SIG-M5 treated with dmso at 0.1 percent for 504 hours (cell line): ENCODE measurements at regions not wholly inside any gene's neighbourhood (a gene's known extent, or its start where the extent isn't known, plus 50 kb on each side); places are given as distances from the start of the nearest gene placed in this dataset.
"Not testable (repeated sequence)": the region's sequence is repeated elsewhere in the genome, so short reads cannot be mapped to it uniquely, and the experiment has no call there.

Source experiments
- DNase-seq: peaks from one replicate; lab custom pipeline; 2025; ENCODE audit not compliant: unreplicated experiment; lab: John Stamatoyannopoulos, UW

DNA sequence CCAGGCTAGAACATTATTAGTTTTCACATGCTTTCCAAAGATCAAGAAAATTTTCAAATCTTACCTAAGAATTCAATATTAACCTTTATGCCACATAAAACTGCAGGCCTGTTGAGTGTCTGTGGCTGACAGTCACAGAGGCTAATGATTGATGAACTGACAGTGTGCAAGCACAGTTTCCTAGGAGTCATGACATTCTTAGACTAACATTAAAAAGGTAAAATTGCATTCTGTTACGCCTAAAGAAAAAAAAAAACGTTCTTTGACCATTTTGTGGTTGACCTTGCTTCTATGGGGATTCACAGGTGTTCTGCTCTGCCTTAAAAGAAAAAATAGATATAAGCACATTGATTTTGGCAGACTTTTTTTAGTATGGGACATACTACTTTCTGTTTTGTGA, 1776.2 kb downstream of the PCDH9 start:
- no peak for DNase-seq

DNA sequence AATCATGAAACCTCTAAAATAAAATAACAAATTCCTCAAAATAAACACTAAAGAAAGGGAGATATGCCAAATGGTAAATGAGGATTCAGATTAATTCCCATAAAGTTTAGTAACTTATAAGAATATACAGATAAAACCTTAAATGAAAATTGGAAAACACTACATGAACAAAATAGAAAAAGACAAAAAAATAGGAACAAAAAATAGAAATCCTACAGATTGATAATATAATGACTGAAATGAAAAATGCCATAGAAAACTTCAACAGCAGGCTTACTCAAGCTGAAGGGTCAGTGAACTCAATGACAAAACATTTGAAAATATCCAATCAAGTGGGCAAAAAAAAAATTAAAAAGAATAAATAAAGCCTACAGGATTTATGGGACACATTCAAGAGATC, 1784.8 kb downstream of the PCDH9 start:
- no peak for DNase-seq

DNA sequence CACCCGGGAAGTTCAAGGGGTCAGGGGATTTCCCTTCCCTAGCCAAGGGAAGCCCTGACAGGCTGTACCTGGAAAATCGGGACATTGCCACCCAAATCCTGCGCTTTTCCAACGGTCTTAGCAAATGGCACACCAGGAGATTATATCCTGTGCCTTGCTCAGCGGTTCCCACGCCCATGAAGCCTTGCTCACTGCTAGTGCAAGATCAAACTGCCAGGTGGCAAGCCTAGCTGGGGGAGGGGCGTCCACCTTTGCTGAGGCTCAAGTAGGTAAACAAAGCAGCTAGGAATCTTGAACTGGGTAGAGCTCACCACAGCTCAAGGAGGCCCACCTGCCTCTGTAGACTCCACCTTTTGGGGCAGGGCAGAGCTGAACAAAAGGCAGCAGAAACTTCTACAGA, 1794.5 kb downstream of the PCDH9 start:
- no peak for DNase-seq

DNA sequence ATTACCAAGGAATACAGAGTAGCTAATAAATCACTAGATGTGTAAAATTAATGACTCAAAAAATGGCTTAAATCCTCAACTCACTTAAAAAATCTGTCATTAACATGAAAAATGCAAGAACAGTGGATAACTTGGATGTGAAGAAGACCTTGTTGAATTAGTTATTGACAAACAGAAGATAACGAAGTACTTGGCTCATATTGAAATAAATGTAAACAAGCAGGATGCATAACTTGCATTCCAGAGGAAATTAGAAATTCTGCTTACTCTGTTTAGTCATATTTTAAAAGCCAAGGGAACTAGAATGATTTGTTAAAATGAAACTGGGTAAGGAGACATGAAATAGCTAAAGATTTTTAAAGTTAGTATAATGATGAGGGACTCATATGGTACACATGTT, 1812.2 kb downstream of the PCDH9 start:
- no peak for DNase-seq

DNA sequence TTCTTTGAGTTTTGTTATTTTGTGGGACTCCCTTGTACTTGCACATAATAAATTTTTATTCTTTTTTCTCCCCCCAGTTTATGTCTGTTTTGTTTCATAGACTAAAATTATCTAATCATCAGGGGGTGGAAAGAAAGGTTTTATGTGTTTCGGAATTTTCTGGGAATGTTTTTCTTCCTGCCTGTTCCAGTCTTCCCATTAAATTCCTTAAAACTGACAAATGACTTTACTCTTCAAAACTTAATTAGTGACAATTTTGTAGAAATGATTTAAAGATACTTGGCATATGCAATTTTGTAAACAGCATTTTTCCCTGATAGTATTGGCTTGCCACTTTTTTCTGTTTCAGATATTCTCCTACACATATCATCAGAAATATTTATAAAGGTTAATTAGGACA, 1813.4 kb downstream of the PCDH9 start:
- DNase-seq: no peak

DNA sequence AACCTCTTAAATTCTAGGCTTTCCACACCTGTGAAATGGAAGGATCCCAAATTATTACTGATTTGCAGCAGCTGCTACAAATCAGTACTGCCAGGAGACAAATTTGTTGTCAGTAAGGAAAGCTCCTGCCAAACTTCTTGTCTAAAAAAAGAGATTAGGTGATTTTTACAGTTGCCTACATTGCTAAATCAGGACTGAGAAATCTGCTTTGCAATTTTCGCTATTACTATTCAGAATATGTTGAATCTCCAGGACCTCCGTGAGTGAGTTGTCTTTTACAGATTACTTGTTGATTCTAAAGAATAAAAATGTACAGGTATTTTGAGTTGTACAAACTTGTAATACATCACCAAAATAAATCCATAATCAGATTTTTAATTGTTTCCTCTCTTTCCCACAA, 1815.9 kb downstream of the PCDH9 start:
- DNase-seq: no peak

DNA sequence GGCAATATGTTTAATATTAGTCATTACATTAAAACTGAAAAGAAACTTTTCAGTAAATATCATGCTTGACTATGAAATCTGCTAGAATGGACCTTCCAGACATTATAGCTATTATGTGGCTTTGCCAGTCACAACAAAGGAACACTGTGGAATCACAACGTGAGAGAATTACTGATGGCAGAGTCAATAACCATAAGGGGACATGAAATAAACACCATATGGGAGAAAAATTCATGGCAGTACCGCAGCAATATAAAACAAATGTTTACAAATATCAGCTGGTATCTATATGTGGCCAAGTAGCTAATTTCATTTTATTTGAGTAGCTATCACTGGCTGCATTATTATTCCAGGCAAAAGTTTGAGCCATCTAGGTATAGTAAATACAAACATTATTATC, 1818.6 kb downstream of the PCDH9 start:
- DNase-seq: no peak

DNA sequence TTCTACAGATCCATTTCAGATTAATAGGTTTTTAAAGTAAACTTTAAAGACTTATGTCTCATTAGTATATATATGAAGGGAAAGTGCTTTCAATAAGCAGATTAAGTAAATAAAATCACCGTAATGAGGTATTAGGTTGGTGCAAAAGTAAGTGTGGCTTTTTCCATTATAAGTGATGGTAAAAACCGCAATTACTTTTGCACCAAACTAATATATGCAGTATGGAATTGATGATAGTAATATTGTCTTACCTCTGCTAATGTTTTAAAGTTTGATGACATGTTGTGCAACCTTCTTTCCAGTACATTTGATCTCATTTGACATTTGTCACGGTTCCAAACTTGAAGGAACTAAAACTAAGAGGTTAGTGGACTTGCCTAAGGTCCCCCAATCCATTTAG, 1819.3 kb downstream of the PCDH9 start:
- DNase-seq: no peak

DNA sequence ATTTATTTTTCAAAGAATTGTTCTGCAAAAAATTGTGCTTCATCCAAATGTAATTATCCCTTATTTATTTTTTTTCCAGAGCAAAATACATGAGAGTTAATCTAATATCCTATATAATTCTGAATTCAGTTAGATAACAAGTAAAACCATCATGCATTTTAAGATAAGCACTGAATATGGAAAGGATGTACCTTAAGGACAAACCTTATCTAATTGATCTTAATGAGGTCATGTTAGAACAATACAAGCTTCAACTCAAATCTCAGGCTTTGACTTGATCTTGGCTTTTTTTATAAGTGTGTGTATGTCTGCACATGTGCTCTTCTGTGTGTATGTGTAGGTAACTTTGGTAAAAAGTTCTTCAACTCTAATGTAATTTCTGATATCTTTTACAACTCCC, 1828.8 kb downstream of the PCDH9 start:
- DNase-seq: no peak

DNA sequence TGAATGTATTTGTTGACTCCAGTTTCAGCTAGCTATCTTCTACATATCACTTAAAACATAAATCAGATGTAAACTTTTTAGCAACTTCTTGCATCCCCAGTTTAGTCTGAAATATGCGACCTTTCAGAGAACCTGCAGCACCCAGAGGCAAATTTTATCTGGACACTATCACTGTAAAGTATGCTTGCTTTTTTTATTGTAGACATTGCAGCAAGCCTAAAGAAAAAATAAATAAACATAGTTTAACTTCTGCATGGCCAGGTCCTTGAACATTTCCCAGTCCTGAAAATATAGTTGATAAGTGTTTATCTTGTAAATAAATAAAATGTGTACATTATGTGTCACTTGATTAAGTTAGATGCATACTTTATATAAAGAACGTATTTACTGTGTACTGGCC, 1829.4 kb downstream of the PCDH9 start:
- no peak for DNase-seq

DNA sequence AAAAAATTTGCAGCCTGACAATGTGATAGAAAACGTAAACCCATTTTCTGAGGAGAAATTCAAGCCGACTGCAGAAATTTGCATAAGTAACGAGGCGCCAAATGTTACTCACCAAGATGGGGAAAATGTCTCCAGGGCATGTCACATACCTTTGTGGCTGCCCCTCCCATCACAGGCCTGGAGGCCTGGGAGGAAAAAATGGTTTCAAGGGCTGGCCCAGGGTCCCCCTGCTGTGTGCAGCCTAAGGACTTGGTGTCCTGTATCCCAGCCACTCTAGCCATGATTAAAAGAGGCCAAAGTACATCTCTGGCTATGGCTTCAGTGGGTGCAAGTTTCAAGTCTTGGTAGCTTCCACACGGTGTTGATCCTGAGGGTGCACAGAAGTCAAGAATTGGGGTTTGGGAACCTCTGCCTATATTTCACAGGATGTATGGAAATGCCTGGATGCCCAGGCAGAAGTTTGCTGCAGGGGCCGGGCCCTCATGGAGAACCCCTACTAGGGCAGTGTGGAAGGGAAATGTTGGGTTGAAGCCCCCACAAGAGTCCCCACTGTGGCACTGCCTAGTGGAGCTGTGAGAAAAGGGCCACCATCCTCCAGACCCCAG, 1842.3 kb downstream of the PCDH9 start:
- DNase-seq: no peak

DNA sequence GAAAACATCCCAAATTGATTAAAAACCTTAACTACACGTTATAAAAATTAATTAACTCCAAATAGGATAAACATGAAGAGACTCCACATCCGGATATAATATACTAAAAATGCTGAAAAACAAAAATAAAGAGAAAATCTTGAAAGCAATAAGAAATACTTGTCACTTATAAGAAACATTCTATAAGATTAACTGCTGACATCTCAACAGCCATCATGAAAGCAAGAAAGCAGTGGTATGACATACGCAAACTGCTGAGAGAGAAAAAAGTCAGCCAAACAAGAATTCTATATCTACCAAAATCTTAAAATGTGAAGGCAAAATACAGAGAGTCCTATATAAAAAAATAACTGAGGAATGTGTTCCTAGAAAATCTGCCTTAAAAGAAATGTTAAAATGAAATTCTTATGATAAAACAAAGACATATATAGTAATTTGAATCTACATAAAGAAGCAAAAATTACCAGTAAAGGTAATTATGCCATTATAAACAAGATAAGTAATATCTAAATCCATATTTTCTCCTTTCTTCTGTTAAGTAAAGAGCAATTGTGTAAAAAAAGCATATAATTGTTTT, 1851.1 kb downstream of the PCDH9 start:
- no peak for DNase-seq

DNA sequence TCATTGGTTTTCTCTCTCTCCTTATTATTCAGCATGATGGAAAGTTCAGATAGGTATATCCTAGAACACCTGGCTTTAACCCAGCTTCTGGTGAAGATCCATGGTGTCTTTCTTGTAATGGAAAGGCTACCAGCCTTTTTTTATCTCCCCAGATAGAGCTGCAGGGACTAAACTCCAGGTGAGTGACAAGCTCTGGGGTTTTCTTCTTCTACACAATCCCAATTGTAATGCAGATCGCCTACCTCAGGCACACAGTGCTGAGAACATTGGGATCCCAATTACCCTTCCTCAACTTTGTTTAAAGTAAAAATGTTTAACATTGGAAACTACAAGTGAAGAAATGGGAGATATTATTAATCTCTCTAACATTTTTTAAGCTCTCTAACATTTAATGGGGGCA, 1851.7 kb downstream of the PCDH9 start:
- DNase-seq: no peak

DNA sequence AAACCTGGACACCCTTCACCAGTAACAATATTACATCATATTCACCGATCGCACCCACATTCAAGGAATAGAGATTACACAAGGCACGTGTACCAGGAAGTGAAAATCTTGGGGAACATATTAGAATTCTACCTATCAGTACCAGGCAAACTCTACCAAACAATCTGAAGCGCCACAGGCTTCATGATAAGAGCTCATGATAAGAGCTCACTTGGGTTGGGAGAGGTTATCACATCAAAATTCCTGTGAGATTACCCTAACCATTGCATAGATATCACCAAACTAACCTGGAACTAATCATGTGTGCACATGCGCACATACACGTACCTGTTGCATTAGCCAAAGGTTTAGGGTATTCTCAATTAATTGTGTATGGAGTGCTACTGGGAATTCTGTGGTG, 1861.3 kb downstream of the PCDH9 start:
- DNase-seq: no peak

DNA sequence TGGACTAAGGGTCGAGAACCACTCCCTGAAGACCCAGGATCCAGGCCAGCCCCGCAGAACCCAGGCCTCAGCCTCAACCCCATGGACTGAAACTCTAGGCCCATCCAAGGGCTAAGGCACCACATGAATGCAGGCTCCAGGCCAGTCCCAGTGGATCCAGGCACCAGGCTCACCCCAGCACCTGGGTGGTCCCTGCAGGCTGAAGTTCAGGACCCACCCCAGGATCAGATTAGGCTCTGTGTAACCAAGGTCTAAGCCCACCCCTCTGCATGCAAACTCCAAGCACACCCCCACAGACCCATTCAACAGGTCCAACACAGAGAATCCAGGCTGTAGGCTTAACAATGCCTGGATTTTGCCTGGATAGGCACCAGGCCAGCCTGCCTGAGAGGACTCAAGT, 1876.2 kb downstream of the PCDH9 start:
- no peak for DNase-seq

DNA sequence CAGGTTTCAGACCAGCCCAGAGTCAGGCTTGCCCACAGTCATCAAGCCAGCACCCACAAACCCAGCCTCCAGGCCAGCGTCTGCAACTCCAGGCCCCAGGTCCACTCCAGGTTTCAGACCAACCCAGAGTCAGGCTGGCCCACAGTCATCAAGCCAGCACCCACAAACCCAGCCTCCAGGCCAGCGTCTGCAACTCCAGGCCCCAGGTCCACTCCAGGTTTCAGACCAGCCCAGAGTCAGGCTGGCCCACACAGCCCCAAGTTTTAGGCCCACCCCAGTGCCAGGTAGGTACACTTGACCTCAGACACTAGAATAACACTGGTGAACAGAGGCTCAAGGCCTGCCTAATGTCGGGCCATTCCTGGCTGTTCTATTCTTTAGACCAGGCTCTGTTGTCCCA, 1877.0 kb downstream of the PCDH9 start:
- not testable (repeated sequence) for DNase-seq

DNA sequence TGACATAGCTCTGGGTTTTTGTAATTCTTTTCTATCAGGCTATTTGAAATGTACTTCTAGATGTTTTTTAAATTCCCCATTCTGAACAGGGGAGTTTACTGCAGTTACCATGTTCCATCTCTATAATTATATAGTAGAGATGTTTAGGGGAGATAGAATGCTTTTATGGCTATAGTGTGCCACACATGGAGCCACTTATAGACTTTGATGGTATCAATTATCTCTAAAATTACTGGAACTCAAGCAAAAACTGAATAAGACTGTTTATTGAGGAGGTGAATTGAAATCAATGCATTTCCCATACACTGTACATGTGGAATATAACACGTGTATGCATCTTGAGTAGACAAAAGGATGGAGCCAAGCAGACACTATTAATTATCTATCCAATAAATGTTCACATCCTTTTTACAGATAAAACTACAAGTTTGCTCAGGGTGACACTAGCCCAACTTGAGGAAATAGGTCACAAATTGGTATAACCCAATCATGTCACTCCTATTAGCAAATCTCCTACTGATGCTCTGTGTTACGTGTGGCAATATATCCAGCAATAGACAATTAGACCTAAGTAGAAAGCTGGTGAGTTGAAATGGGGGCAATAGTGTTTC, 1882.6 kb downstream of the PCDH9 start:
- no peak for DNase-seq

DNA sequence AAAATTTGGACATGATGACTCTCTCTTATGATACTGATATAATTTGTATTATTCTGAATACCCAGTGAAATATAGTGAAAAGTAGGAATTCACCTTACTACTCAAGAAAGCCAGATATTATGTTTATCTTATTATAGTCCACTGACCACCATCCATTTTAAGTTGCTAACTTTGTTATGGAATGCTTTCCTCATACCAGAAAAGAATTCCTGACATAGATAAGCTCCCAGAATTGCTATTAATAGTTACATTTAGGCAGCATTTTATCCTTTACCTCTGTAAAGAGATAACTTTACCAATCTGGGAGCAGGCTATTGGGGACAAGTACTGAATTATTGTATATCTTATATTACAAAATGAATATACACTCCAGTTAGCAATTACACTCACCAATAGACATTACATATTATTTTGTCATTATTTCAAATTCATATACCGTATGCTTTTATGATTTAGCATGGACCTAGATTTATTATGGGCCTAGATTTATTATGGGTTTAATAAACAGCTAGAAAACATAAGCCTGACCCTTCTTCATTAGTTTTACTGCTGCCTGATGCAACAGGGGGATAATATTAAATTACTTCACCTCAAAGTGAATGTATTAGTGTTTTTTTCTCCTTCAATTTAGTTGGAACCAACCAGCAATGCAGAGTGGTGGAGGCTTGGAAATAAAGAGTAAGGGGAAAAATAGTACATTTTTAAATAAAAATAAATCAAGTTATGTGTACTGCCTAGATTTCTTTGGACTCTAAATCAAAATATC, 1886.1 kb downstream of the PCDH9 start:
- no peak for DNase-seq

DNA sequence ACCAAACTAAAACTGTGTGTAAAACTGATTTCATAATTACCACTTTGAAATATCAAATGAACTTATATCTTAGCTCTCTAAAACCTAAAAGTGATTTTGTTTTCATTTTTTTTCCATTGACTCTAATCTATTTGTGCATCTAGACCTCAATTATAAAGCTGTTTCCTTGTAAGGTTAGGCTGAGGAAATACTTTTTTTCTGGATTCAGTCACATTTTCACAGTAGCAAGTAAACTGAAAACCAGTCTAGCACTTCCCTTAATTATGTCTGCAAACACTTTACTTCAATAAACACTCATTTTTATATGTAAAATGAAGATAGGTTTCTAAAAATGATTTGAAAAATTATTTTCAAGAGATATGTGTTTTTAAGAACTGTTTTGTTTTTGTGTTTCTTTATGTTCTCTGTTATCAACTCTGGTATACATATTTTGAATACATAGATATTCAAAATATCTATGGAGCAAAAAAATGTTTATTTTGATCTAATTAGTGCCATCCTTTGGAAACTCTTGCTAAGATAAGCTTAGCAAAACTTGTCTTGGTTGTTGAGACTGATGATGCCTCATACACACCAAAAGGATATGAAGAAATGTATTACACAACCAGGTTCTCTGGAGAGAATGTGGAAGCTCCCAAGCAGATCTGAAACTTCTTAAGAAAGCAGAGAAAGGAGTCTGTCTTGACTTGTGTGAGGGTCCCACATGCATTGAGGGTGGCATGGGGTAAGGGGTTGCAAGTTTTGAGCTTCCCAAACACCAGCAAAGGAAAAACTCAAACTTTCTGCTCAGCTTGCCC, 1887.4 kb downstream of the PCDH9 start:
- DNase-seq: peak; percentile 56

DNA sequence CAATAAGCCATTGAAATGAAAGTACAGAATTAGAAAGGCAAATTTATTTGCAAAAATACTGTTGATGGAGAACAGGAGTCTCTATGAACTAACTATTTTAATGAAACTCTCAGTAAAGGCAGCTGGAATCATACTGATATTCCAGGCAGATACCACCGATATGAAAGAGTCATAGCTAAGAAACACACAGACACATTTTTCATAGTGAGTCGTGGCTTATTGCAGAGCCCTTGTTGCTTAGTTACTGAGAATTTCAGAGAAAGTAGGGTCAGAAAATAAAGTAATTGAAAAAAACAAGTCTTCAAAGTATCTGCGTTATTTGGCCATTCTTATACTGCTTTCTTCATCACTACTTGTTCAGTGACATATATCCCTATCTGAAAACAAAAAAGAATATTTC, 1890.9 kb downstream of the PCDH9 start:
- DNase-seq: no peak

DNA sequence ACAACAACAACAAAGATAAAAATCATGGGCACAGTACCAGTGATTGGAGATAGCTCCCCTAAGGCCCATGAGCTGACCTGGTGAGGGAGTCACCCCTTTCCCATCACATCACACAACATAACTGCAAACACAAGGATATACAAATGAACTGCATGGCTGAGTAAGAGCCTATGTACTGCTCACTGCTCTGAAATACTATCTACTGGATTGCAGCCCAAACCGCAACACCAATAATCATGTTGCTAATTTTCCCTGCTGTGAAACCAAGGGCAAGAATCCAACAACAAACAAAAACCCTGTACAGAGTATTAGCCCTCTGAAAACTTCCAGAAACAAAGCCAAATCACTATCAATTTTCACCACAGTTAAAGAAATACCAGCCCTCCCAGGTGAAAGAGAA, 1893.2 kb downstream of the PCDH9 start:
- no peak for DNase-seq
